GM19467 (cell line): ENCODE measurements at regions not wholly inside any gene's neighbourhood (a gene's known extent, or its start where the extent isn't known, plus 50 kb on each side); places are given as distances from the start of the nearest gene placed in this dataset.
"Not testable (repeated sequence)": the region's sequence is repeated elsewhere in the genome, so short reads cannot be mapped to it uniquely, and the experiment has no call there.

Experiments used
- ATAC-seq: cut with Tn5 transposase; IDR thresholded peaks from one replicate; pipeline ENCODE4 v1.9.1; 2021; ENCODE audit warnings: mild to moderate bottlenecking, moderate library complexity; ENCODE audit not compliant: unreplicated experiment

- ATAC-seq, result not testable (repeated sequence)
Measured at GRCh38 chr6:28831683-28832082, 92.1 kb downstream of the TRIM27 start.

- not testable (repeated sequence) for ATAC-seq
Measured at GRCh38 chr6:28836703-28837102, 87.1 kb downstream of the TRIM27 start.

- ATAC-seq, result peak; percentile 49
Measured at GRCh38 chr6:28838289-28838633, 85.5 kb downstream of the TRIM27 start.

DNA sequence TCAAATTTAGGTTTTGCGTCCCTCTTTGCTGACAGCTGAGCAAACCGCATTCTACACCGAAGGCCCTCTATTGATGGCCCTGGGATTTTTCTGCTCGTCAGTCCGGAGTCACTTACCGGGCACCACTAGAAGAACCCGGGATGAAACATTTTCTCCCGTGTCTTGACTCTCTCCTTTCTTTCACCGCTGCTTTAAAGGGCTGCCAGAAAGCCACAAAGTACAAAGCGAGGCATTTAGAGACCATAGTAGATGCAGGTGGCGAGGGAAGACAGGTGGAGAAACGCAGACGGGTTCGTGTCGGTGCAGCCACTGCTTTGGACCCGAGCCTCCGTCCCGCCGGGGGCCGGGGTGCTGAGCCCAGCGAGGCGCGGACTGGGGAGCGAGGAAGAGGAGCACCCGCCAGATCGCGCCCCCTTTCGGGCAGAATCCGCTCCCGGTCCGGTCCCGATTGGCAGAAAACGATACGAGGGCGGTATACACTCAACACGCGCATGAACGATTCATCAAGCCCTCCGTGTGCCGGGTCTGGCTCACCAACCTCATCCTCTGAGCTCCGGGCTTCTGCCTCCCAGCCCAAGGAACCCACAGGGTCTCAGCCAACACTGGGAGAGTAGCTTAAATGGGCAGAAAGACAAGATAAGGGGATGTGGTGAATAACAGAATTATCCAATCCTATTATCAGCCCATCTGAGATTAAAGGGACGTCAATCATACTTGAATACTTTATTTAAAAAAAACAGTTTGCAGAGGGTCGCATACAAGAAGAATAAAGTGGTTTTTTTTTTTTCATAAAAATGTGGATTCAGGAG is 84.9 kb downstream of the TRIM27 start:
- ATAC-seq, result peak; percentile 76

DNA sequence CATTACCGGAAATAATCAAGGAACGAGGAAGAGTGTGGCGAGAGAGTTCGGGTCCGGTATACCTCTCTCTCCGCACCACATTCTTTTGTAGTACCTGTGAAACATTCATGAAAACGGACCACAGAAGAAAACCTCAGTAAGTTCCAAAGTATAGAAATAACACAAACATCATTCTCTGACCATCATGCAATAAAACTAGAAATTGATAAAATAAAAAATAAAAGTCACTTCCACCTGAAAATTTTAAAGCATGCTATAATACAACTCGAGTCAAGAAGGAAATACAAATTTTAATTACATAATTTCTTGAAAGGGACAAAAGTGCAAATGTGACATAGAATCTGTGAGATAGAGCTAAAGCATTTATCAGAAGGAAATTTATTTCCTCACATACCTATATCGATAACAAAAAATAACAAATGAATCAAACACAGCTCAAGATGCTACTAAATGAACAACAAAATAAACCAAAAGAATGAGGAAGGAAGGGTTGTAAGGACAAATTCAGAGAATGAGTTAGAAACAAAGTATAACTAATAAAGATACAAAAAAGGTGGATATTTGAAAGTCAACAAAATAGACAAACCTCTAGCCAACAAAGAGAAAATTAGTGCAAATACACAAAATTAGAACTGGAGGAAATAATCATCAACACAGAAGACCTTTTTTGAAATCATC is 84.2 kb downstream of the TRIM27 start:
- ATAC-seq, result no peak

DNA sequence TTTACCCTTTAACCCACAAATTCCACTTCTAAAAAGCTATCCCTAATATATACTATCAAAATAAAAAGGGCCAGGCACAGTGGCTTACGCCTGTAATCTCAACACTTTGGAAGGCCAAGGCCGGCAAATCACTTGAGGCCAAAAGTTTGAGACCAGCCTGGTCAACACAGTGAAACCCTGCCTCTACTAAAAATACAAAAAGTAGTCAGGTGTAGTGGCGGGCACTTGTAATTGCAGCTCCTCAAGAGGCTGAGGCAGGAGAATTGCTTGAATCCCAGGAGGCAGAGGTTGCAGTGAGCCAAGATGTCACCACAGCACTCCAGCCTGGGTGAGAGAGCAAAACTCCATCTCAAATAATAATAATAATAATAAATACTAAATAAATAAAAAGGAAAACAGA is 82.5 kb downstream of the TRIM27 start:
- ATAC-seq, result no peak

DNA sequence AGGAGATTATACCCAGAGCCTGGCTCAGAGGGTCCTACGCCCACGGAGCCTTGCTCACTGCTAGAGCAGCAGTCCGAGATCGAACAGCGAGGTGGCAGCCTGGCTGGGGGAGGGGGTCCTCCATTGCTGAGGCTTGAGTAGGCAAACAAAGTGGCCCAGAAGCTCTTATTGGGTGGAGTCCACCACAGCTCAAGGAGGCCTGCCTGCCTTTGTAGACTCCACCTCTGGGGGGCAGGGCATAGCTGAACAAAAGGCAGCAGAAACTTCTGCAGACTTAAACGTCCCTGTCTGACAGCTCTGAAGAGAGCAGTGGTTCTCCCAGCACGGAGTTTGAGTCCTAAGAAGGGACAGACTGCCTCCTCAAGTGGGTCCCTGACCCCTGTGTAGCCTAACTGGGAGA is 75.0 kb downstream of the TRIM27 start:
- not testable (repeated sequence) for ATAC-seq
